DND-41 (cell line): ENCODE measurements at regions not wholly inside any gene's neighbourhood (a gene's known extent, or its start where the extent isn't known, plus 50 kb on each side); places are given as distances from the start of the nearest gene placed in this dataset.

Source experiments
- ATAC-seq: fragments of 200-7000 bp; cut with Tn5 transposase; 3 replicates; pipeline ENCODE4 v1.9.1; 2021; ENCODE audit warnings: low read depth; ENCODE audit not compliant: insufficient read depth
- DNase-seq: peaks from one replicate; pipeline ENCODE4 v3.0.0-alpha.2; 2020
- H2AFZ ChIP-seq: 2 replicates; pipeline ENCODE4 v1.6.0; 2012; ENCODE audit warnings: low read depth, low read length
- H3K27ac ChIP-seq: 2 replicates; pipeline ENCODE4 v1.5.1; 2012; ENCODE audit warnings: low read length, inconsistent platforms
- H3K27me3 ChIP-seq: fragments of 200-600 bp; sonication (generic); 2 replicates; pipeline ENCODE4 v1.6.0; 2012; ENCODE audit warnings: low read length, mild to moderate bottlenecking, inconsistent platforms; ENCODE audit not compliant: insufficient read depth, poor library complexity
- H3K36me3 ChIP-seq: 2 replicates; pipeline ENCODE4 v1.5.1; 2012; ENCODE audit warnings: low read length, inconsistent platforms; ENCODE audit not compliant: insufficient read depth
- H3K4me1 ChIP-seq: 2 replicates; pipeline ENCODE4 v1.5.1; 2012; ENCODE audit warnings: mild to moderate bottlenecking, low read length; ENCODE audit not compliant: insufficient read depth
- H3K4me2 ChIP-seq: 2 replicates; pipeline ENCODE4 v1.6.0; 2012; ENCODE audit warnings: mild to moderate bottlenecking, moderate library complexity, low read length, inconsistent platforms; ENCODE audit not compliant: insufficient read depth
- H3K4me3 ChIP-seq, 2 experiments: fragments of 200-600 bp in 1 of 2; shearing (Covaris generic) in 1 of 2; 2 replicates each; pipeline ENCODE4 v1.5.1; 2012 to 2016; ENCODE audit warnings: inconsistent platforms in 2 of 2, low read length in 2 of 2, mild to moderate bottlenecking in 2 of 2, low read depth in 1 of 2, moderate library complexity in 1 of 2
- H3K79me2 ChIP-seq: 2 replicates; pipeline ENCODE4 v1.6.0; 2012; ENCODE audit warnings: low read length, inconsistent platforms; ENCODE audit not compliant: insufficient read depth
- H3K9ac ChIP-seq: 2 replicates; pipeline ENCODE4 v1.6.0; 2012; ENCODE audit warnings: low read depth, mild to moderate bottlenecking, inconsistent platforms, low read length, moderate library complexity
- H3K9me3 ChIP-seq: 2 replicates; pipeline ENCODE4 v1.5.1; 2012; ENCODE audit warnings: low read length, moderate library complexity, mild to moderate bottlenecking, inconsistent platforms; ENCODE audit not compliant: insufficient read depth, severe bottlenecking
- H4K20me1 ChIP-seq: 2 replicates; pipeline ENCODE4 v1.6.0; 2012; ENCODE audit warnings: low read length; ENCODE audit not compliant: insufficient read depth
- CTCF ChIP-seq: IDR thresholded peaks from 2 replicates; pipeline ENCODE4 v1.5.1; 2012; ENCODE audit warnings: borderline replicate concordance, low read length, moderate library complexity, mild to moderate bottlenecking; ENCODE audit not compliant: poor library complexity, severe bottlenecking; ENCODE audit errors: extremely low read depth
- EZH2 ChIP-seq: IDR thresholded peaks from 3 replicates; pipeline ENCODE4 v1.6.1; 2012; ENCODE audit warnings: borderline replicate concordance, low read depth, mild to moderate bottlenecking, moderate library complexity, low read length, inconsistent platforms; ENCODE audit not compliant: severe bottlenecking

GRCh38 chr7:155388561-155388960 lies 69.4 kb upstream of the EN2 start:
- Histone ChIP-seq H3K36me3 (no peaks in the 10 kb centered on the region), H3K9me3 (no peaks in the 10 kb centered on the region), H3K4me2 (no peak overlapping the region), H3K4me1 (no peaks in the 10 kb centered on the region), H2AFZ (no peak overlapping the region), H3K9ac (no peak overlapping the region), H3K79me2 (no peaks in the 10 kb centered on the region), H4K20me1 (0 out of 2 replicates have a peak, but pooled peaks cover 3% of the 10 kb centered on the region), H3K27me3 (peaks cover 20% of the 10 kb centered on the region), H3K27ac (no peak overlapping the region), H3K4me3 (no peak overlapping the region)
- no peak for TF ChIP-seq CTCF
- no peak for TF ChIP-seq EZH2
- ATAC-seq (no peak), DNase-seq (no peak)

- Histone ChIP-seq H3K4me3 (no peak overlapping the region), H3K36me3 (no peaks in the 10 kb centered on the region), H3K27me3 (peaks cover 10% of the 10 kb centered on the region), H3K79me2 (no peaks in the 10 kb centered on the region), H2AFZ (no peak overlapping the region), H3K9ac (no peak overlapping the region), H4K20me1 (0 out of 2 replicates have a peak, but pooled peaks cover 3% of the 10 kb centered on the region), H3K9me3 (no peaks in the 10 kb centered on the region), H3K27ac (no peak overlapping the region), H3K4me2 (no peak overlapping the region), H3K4me1 (no peaks in the 10 kb centered on the region)
- ATAC-seq (no peak), DNase-seq (no peak)
- no peak for TF ChIP-seq CTCF
- TF ChIP-seq EZH2: no peak
These were observed 66.5 kb upstream of the EN2 start for GRCh38 chr7:155391414-155391813.

GRCh38 chr7:155392726-155393570 lies 65.0 kb upstream of the EN2 start:
- H3K4me3 ChIP-seq: no peak overlapping the region
- H3K79me2 ChIP-seq: no peaks in the 10 kb centered on the region
- DNase-seq (no peak), ATAC-seq (no peak)
- H3K4me2 ChIP-seq: no peak overlapping the region
- H4K20me1 ChIP-seq: no peaks in the 10 kb centered on the region
- H2AFZ ChIP-seq: no peak overlapping the region
- H3K27ac ChIP-seq: no peak overlapping the region
- peaks cover 10% of the 10 kb centered on the region for H3K27me3 ChIP-seq
- TF ChIP-seq CTCF (no peak), EZH2 (no peak)
- no peaks in the 10 kb centered on the region for H3K4me1 ChIP-seq
- no peaks in the 10 kb centered on the region for H3K9me3 ChIP-seq
- H3K36me3 ChIP-seq: no peaks in the 10 kb centered on the region
- no peak overlapping the region for H3K9ac ChIP-seq
